Adrenal gland (tissue), 9 donors: ENCODE measurements at regions not wholly inside any gene's neighbourhood (a gene's known extent, or its start where the extent isn't known, plus 50 kb on each side); places are given as distances from the start of the nearest gene placed in this dataset.

Experiments
- DNase-seq, 7 donors: peaks; one replicate each; pipeline ENCODE4 v3.0.0-alpha.2; 2019 to 2020
- H3K27ac ChIP-seq, 5 donors: fragments of 200-600 bp; sonication (generic) in 4 of 5; 1 replicate in 3 of 5; 2 replicates in 2 of 5; pipeline versions ENCODE4 v1.5.1 to v1.8.0; 2016 to 2020; ENCODE audit warnings: mild to moderate bottlenecking in 1 of 5
- H3K27me3 ChIP-seq: fragments of 200-600 bp; 2 replicates; pipeline ENCODE4 v1.8.0; 2021
- H3K36me3 ChIP-seq, 2 donors: fragments of 200-600 bp; replicated peaks in 1 of 2; 1 replicate in 1 of 2; 2 replicates in 1 of 2; pipeline versions ENCODE4 v1.5.1 to v1.8.0; 2018 to 2022
- H3K4me1 ChIP-seq, 2 donors: fragments of 200-600 bp; replicated peaks in 1 of 2; 1 replicate in 1 of 2; 2 replicates in 1 of 2; pipeline versions ENCODE4 v1.5.1 to v1.8.0; 2018 to 2021
- H3K4me3 ChIP-seq, 4 donors: fragments of 200-600 bp; sonication (generic) in 3 of 4; one replicate each; pipeline ENCODE4 v1.5.1; 2016 to 2018
- H3K9me3 ChIP-seq, 3 donors: fragments of 200-600 bp; sonication (generic) in 1 of 3; replicated peaks in 1 of 3; 1 replicate in 2 of 3; 2 replicates in 1 of 3; pipeline versions ENCODE4 v1.5.1 to v1.8.0; 2016 to 2021
- CTCF ChIP-seq, 6 experiments: fragments of 450-650 bp in 4 of 6; fragments of 200-600 bp in 2 of 6; sonication (generic) in 1 of 6; IDR thresholded peaks; 1 replicate in 5 of 6; 2 replicates in 1 of 6; pipeline versions ENCODE4 v1.5.1 to v1.8.0; 2016 to 2021; ENCODE audit warnings: antibody characterized with exemption in 6 of 6, mild to moderate bottlenecking in 2 of 6, moderate library complexity in 1 of 6
- POLR2A ChIP-seq, 2 donors: fragments of 450-650 bp; IDR thresholded peaks; one replicate each; pipeline ENCODE4 v1.6.1; 2017; ENCODE audit warnings: antibody characterized with exemption in 2 of 2, mild to moderate bottlenecking in 2 of 2, moderate library complexity in 1 of 2
- WGBS, 4 donors: extraction: QIAGEN DNeasy Blood & Tissue Kit in 2 of 4; methylation state at CpG; one replicate each; pipeline versions ENCODE4 v1.1.5 to v1.1.7; 2013 to 2017; 5-methylcytosine and 5-hydroxymethylcytosine counted together
- intact Hi-C, 2 donors: fragments of 100-400 bp; cut with DNase I; formaldehyde crosslinking; loops; one replicate each; pipeline versions ENCODE4 v1.14.1 to v1.15.0; 2022 to 2023
- donor health status: healthy with polysubstance abuse.
- donor health status: Bipolar disorder and iron deficiency.
- donor health status: DM: yes; HTN: yes; CAD: no.
- donor health status: DM: no; HTN: no; CAD: no.
- donor health status: DM: no; HTN: no; CAD: no.

GRCh38 chr17:77383613-77384608 lies 243.1 kb downstream of the SEC14L1 start:
- H3K4me3 ChIP-seq = no peak overlapping the region
- H3K27me3 ChIP-seq = no peaks in the 10 kb centered on the region
- H3K27ac ChIP-seq = peak overlapping the region; percentile 50 to 99 (median 77)
- peak in 1 of 2 donors; percentile 30 for TF ChIP-seq POLR2A (IDR thresholded peaks at IDR 0.05)
- no peak for TF ChIP-seq CTCF (IDR thresholded peaks at IDR 0.05)
- intact Hi-C loops = no loop called here
- no peaks in the 10 kb centered on the region for H3K9me3 ChIP-seq
- no peaks in the 10 kb centered on the region for H3K36me3 ChIP-seq
- WGBS, 4 donors = 44 to 64% (median 50%) methylated on average over 18 to 29 of the region's 29 CpGs
- peak; percentile 87 to 97 (median 95) for DNase-seq
- H3K4me1 ChIP-seq = peaks cover 91 to 98% of the 10 kb centered on the region in 2 donors

GRCh38 chr17:77385750-77386501 lies 245.2 kb downstream of the SEC14L1 start:
- intact Hi-C loops = no loop called here
- peak; percentile 54 to 80 (median 71) for DNase-seq
- Histone ChIP-seq H3K36me3 (no peaks in the 10 kb centered on the region), H3K4me3 (no peak overlapping the region), H3K9me3 (no peaks in the 10 kb centered on the region), H3K4me1 (peaks cover 83 to 94% of the 10 kb centered on the region in 2 donors), H3K27ac (peak overlapping the region; percentile 71 to 96 (median 77)), H3K27me3 (no peaks in the 10 kb centered on the region)
- WGBS, 4 donors = 17 to 40% (median 21%) methylated on average over 3 to 16 of the region's 16 CpGs
- TF ChIP-seq CTCF (IDR thresholded peaks at IDR 0.05) (no peak), POLR2A (IDR thresholded peaks at IDR 0.05) (no peak)

DNA sequence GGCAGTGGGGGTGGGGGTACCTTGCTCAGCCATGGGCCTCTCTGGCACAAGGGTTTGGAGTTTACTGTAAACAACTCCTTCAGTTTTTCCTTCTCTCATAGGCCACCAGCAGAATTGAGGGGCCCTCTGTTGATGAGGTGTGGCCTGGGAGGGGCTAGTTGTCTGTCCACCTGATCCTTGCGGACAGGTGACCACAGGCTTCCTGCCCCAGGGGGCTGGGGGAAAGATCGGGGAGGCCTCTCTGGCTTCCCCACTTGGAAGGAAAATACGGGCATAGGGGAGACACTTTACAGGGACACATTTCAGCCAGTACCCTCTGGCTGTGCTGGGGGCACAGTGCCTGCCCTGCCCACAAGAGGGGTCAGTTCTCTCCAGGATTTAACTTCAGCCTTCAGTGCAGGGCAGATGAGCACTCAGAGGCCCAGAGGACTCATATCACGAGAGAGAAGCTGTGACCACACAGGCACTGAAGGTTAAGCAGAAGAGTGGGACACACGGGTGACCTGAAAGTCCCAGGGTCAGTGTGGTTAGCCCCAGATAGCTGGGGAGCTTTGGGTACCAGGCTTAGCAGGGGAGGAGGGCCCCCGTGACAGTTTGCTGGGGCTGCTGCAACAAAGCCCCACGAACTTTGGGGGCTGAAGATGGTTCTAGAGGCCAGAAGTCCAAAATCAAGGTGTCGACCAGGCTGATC lies 245.9 kb downstream of the SEC14L1 start:
- 74 to 81% (median 77%) methylated on average over 3 to 8 of the region's 8 CpGs for WGBS, 4 donors
- Histone ChIP-seq H3K4me1 (peaks cover 80 to 94% of the 10 kb centered on the region in 2 donors), H3K4me3 (no peak overlapping the region), H3K27ac (peak overlapping the region; percentile 71 to 96 (median 77)), H3K27me3 (no peaks in the 10 kb centered on the region), H3K9me3 (no peaks in the 10 kb centered on the region), H3K36me3 (no peaks in the 10 kb centered on the region)
- TF ChIP-seq CTCF (IDR thresholded peaks at IDR 0.05) = no peak
- no peak for TF ChIP-seq POLR2A (IDR thresholded peaks at IDR 0.05)
- peak in 1 of 7 donors; percentile 23 for DNase-seq
- intact Hi-C loops = no loop called here
